ENCODE measurements at regions not wholly inside any gene's neighbourhood (a gene's known extent, or its start where the extent isn't known, plus 50 kb on each side); places are given as distances from the start of the nearest gene placed in this dataset.

DNA sequence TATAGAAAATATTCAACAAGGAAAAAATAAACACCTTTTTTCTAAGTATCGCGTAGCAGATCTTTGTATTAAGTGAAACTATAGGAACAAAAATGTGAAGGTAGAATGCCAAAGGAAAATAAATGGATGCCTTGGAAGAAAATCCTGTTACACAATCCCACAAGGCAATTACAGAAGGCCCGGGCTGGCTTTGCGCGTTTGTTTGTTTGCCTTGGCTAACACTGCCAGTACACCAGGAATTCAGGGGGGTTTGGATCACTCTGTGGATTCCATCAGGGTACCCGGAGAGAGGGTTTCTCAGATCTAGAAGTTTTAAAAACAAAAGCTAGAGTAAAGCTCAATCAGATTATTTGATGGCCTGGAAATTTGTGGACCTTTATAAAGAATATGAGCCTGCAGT lies 478.3 kb downstream of the FBXO15 start:
- in situ Hi-C loops (cut with MboI) = no loop called here
- no peak overlapping the region for H3K27ac ChIP-seq (ENCODE audit: control insufficient read depth, insufficient read depth)
- DNase-seq (ENCODE audit: low read depth, low spot score) = no peak
- no peak overlapping the region for H3K9ac ChIP-seq (ENCODE audit: control insufficient read depth, insufficient read depth, low read length)
- RAD21 ChIA-PET (ENCODE audit: unreplicated experiment) = no interaction called here
- no peak for FAIRE-seq
- intact Hi-C loops (cut with micrococcal nuclease; ENCODE audit: unreplicated experiment) = no loop called here
- no peak for ATAC-seq
- H3K79me2 ChIP-seq (ENCODE audit: control insufficient read depth, insufficient read depth, low read length) = no peaks in the 10 kb centered on the region
- H2AFZ ChIP-seq (ENCODE audit: control insufficient read depth, low read depth, low read length) = no peak overlapping the region
- H3K4me3 ChIP-seq = no peak overlapping the region
- H3K4me2 ChIP-seq (ENCODE audit: control insufficient read depth, insufficient read depth) = no peak overlapping the region
- no peaks in the 10 kb centered on the region for H3K9me3 ChIP-seq (replicated peaks; ENCODE audit: control insufficient read depth, insufficient read depth, low read length)
- no TSS peak for BruUV-seq (replicated peaks)
- H3K36me3 ChIP-seq (ENCODE audit: control insufficient read depth in 2 of 2, insufficient read depth in 2 of 2, low read length in 1 of 2) = no peaks in the 10 kb centered on the region
- TF ChIP-seq CHD1 (IDR thresholded peaks at IDR 0.05; ENCODE audit: low read depth, low read length) (no peak), IRF4 (IDR thresholded peaks at IDR 0.05; ENCODE audit: low read depth, low read length) (no peak), CBX5 (IDR thresholded peaks at IDR 0.05; ENCODE audit: low read depth) (no peak), NR2F1 (conservative IDR thresholded peaks at IDR 0.05) (no peak), HDGF (IDR thresholded peaks at IDR 0.05) (no peak), RBBP5 (conservative IDR thresholded peaks at IDR 0.05) (no peak), NFYA (IDR thresholded peaks at IDR 0.05; ENCODE audit: borderline replicate concordance, low read depth, low read length) (no peak), BMI1 (IDR thresholded peaks at IDR 0.05; ENCODE audit: borderline replicate concordance) (no peak), NBN (IDR thresholded peaks at IDR 0.05) (no peak), NRF1 (conservative IDR thresholded peaks at IDR 0.05; ENCODE audit: low read depth, low read length) (no peak), JUND (IDR thresholded peaks at IDR 0.05; ENCODE audit: low read depth, low read length) (no peak), RCOR1 (conservative IDR thresholded peaks at IDR 0.05; ENCODE audit: low read depth, low read length) (no peak)
- TF ChIP-seq, protein P1, sequence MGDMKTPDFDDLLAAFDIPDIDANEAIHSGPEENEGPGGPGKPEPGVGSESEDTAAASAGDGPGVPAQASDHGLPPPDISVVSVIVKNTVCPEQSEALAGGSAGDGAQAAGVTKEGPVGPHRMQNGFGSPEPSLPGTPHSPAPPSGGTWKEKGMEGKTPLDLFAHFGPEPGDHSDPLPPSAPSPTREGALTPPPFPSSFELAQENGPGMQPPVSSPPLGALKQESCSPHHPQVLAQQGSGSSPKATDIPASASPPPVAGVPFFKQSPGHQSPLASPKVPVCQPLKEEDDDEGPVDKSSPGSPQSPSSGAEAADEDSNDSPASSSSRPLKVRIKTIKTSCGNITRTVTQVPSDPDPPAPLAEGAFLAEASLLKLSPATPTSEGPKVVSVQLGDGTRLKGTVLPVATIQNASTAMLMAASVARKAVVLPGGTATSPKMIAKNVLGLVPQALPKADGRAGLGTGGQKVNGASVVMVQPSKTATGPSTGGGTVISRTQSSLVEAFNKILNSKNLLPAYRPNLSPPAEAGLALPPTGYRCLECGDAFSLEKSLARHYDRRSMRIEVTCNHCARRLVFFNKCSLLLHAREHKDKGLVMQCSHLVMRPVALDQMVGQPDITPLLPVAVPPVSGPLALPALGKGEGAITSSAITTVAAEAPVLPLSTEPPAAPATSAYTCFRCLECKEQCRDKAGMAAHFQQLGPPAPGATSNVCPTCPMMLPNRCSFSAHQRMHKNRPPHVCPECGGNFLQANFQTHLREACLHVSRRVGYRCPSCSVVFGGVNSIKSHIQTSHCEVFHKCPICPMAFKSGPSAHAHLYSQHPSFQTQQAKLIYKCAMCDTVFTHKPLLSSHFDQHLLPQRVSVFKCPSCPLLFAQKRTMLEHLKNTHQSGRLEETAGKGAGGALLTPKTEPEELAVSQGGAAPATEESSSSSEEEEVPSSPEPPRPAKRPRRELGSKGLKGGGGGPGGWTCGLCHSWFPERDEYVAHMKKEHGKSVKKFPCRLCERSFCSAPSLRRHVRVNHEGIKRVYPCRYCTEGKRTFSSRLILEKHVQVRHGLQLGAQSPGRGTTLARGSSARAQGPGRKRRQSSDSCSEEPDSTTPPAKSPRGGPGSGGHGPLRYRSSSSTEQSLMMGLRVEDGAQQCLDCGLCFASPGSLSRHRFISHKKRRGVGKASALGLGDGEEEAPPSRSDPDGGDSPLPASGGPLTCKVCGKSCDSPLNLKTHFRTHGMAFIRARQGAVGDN (IDR thresholded peaks at IDR 0.05) = no peak
- CTCF ChIA-PET = no interaction called here
- SMC1A ChIA-PET (ENCODE audit: uncharacterized antibody, unreplicated experiment) = interaction anchor here (1.2 kb wide), 1 partner anchor 23 kb away, joined by 3 read pairs; no protein-coding TSS in a partner anchor
- POLR2A ChIA-PET = no interaction called here
- WGBS (ENCODE audit: insufficient coverage, insufficient replicate concordance, low lambda C conversion rate, missing lambda C conversion rate) = 73% methylated on average over 6 of the region's 6 CpGs
- H4K20me1 ChIP-seq (ENCODE audit: control insufficient read depth, insufficient read depth) = no peaks in the 10 kb centered on the region
- no peaks in the 10 kb centered on the region; the same call in 1 of the 2 replicates for H3K4me1 ChIP-seq (ENCODE audit: control insufficient read depth, insufficient read depth, low read length)
- H3K27me3 ChIP-seq (replicated peaks in 1 of 2; ENCODE audit: control insufficient read depth in 2 of 2, insufficient read depth in 2 of 2, low read length in 1 of 2) = no peaks in the 10 kb centered on the region; a peak in 1 of 4 replicates
